ENCODE measurements at regions not wholly inside any gene's neighbourhood (a gene's known extent, or its start where the extent isn't known, plus 50 kb on each side); places are given as distances from the start of the nearest gene placed in this dataset.

DNA sequence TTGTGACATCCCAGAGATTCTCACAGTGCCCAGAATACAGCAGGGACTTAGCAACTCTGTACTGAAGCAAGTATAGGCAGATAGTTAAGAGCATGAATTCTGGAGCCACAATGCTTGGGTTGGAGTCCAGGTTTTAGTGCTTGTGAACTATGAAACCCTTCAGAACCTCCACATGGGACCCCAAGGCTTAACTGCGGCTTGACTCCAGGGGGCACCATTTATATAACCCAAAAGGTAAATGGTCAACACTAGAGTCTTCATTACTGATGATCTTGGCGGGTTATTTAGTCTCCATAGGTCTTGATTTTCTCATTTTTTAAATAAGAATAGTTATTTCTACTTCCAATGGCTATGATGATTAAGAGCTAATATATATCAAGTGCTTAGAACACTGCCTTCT, 390.3 kb downstream of the TAF11L14 start:
- Histone ChIP-seq H3K27me3 (no peaks in the 10 kb centered on the region), H3K36me3 (ENCODE audit: low read depth, missing control alignments) (no peaks in the 10 kb centered on the region), H3K9me3 (no peaks in the 10 kb centered on the region), H3K4me1 (no peaks in the 10 kb centered on the region), H3K27ac (no peak overlapping the region), H3K4me3 (no peak overlapping the region)
- DNase-seq, result no peak
- WGBS, 2 donors, result 94 to 100% methylated on average over 2 of the region's 2 CpGs
- intact Hi-C loops (cut with DNase I; ENCODE audit: low total_unique reads), result no loop called here
- TF ChIP-seq POLR2A (IDR thresholded peaks at IDR 0.05), result no peak
- TF ChIP-seq, protein P1, sequence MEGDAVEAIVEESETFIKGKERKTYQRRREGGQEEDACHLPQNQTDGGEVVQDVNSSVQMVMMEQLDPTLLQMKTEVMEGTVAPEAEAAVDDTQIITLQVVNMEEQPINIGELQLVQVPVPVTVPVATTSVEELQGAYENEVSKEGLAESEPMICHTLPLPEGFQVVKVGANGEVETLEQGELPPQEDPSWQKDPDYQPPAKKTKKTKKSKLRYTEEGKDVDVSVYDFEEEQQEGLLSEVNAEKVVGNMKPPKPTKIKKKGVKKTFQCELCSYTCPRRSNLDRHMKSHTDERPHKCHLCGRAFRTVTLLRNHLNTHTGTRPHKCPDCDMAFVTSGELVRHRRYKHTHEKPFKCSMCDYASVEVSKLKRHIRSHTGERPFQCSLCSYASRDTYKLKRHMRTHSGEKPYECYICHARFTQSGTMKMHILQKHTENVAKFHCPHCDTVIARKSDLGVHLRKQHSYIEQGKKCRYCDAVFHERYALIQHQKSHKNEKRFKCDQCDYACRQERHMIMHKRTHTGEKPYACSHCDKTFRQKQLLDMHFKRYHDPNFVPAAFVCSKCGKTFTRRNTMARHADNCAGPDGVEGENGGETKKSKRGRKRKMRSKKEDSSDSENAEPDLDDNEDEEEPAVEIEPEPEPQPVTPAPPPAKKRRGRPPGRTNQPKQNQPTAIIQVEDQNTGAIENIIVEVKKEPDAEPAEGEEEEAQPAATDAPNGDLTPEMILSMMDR (IDR thresholded peaks at IDR 0.05), result no peak

DNA sequence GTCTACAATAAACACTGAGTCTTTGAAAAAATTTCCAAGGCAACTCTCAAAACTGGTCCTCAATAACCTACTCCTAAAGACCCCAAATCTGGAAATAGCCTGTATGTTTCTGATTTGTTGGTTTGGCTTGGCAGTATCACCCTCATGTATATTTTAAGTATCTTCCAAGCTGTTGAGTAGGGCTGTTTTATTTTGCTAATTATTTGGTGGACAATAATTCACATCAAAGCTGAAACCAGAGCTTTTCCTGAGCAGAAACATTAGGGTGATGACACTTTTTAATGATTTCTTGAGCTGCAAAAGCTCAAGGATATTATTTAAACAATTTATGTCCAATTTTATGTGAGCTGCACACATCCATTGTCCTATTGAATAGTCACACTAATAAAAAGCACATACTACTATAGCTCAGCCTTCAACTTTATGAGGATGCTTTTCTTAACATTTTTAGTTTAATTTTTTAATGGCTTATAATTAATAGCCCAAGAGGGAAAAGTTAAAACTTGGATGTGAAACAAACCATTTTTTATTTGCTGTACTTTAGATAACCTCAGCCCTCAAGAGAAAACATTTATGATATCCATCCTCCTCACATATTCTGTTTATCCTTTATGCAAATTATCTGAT, 393.1 kb downstream of the TAF11L14 start:
- Histone ChIP-seq H3K4me3 (no peak overlapping the region), H3K36me3 (ENCODE audit: low read depth, missing control alignments) (no peaks in the 10 kb centered on the region), H3K27me3 (no peaks in the 10 kb centered on the region), H3K4me1 (no peaks in the 10 kb centered on the region), H3K9me3 (no peaks in the 10 kb centered on the region), H3K27ac (no peak overlapping the region)
- DNase-seq, result no peak
- intact Hi-C loops (cut with DNase I; ENCODE audit: low total_unique reads), result no loop called here
- TF ChIP-seq, protein P1 (IDR thresholded peaks at IDR 0.05), result no peak
- TF ChIP-seq POLR2A (IDR thresholded peaks at IDR 0.05), result no peak

DNA sequence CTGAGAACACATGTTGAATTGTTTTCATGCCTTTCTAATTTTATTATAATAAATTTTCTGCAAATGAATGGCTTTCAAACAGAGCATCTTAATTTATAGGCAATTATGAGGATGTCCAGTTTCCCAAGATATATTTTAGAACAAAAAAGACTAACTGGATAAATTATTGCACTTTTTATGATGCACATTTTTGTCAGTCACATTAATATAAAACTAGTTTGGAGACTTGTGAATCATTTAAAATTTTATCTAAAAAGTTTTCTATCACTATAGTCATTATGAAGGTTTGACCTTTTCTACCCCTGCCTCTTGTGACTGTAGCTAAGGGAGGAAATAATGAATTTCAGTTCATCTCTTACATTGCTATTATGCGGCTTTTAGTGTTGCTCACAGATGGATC, 393.8 kb downstream of the TAF11L14 start:
- Histone ChIP-seq H3K27me3 (no peaks in the 10 kb centered on the region), H3K4me1 (no peaks in the 10 kb centered on the region), H3K27ac (no peak overlapping the region), H3K9me3 (no peaks in the 10 kb centered on the region), H3K4me3 (no peak overlapping the region), H3K36me3 (ENCODE audit: low read depth, missing control alignments) (no peaks in the 10 kb centered on the region)
- DNase-seq, result no peak
- 53 to 57% methylated on average over 1 of the region's 1 CpG for WGBS, 2 donors
- intact Hi-C loops (cut with DNase I; ENCODE audit: low total_unique reads), result no loop called here
- TF ChIP-seq, protein P1 (IDR thresholded peaks at IDR 0.05), result no peak
- TF ChIP-seq POLR2A (IDR thresholded peaks at IDR 0.05), result no peak

DNA sequence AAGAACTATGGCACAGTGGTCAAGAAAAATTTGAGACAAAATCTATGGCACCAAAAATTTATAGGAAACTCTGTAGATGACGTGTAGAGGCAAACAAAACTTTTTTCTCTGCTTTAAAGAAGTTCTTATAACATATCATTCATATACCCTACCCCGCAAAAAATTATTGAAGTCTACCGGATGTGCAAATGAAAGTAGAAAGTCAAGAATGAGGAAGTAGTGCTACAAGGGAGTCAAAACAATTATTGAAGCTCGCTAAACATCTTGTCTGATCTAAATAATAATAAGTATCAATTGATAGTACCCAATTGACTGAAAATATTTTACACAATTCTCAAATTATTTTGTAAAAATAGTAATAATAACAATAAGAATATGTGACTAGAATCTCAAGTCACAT, 398.5 kb downstream of the TAF11L14 start:
- WGBS, 2 donors, result 93 to 95% methylated on average over 4 of the region's 4 CpGs
- Histone ChIP-seq H3K36me3 (ENCODE audit: low read depth, missing control alignments) (no peaks in the 10 kb centered on the region), H3K27me3 (no peaks in the 10 kb centered on the region), H3K4me1 (no peaks in the 10 kb centered on the region), H3K9me3 (no peaks in the 10 kb centered on the region), H3K4me3 (no peak overlapping the region), H3K27ac (no peak overlapping the region)
- intact Hi-C loops (cut with DNase I; ENCODE audit: low total_unique reads), result no loop called here
- DNase-seq, result no peak
- no peak for TF ChIP-seq POLR2A (IDR thresholded peaks at IDR 0.05)
- TF ChIP-seq, protein P1 (IDR thresholded peaks at IDR 0.05), result no peak

DNA sequence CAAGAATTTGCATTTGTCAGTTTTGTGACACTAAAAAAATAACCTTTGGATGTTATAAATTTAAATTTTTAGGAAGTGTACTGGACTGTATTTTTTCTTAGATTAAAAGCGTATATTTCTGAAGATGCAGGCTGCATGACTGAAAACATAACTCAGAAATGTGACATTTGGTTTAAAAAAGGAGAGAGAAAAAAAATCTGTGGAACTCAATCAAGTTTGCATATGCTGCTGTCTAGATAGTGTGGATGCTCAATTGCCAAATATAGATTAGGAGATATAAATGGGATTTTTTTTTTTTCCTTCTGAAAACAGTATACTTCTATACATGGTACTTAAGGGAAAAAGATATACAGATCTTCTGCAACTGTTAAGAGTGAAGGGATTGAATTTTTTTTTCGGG, 402.3 kb downstream of the TAF11L14 start:
- H3K4me1 ChIP-seq, result no peaks in the 10 kb centered on the region
- intact Hi-C loops (cut with DNase I; ENCODE audit: low total_unique reads), result no loop called here
- H3K27me3 ChIP-seq, result no peaks in the 10 kb centered on the region
- no peak overlapping the region for H3K27ac ChIP-seq
- no peak for DNase-seq
- 70 to 76% methylated on average over 2 of the region's 2 CpGs for WGBS, 2 donors
- H3K4me3 ChIP-seq, result no peak overlapping the region
- H3K36me3 ChIP-seq (ENCODE audit: low read depth, missing control alignments), result no peaks in the 10 kb centered on the region
- TF ChIP-seq, protein P1 (IDR thresholded peaks at IDR 0.05), result no peak
- TF ChIP-seq POLR2A (IDR thresholded peaks at IDR 0.05), result no peak
- no peaks in the 10 kb centered on the region for H3K9me3 ChIP-seq
